Breast epithelium (tissue), 4 donors: ENCODE measurements at regions not wholly inside any gene's neighbourhood (a gene's known extent, or its start where the extent isn't known, plus 50 kb on each side); places are given as distances from the start of the nearest gene placed in this dataset.

Experiments
- DNase-seq, 2 donors: peaks; one replicate each; pipeline ENCODE4 v3.0.0-alpha.2; 2019; ENCODE audit warnings: low spot score in 2 of 2
- H3K27ac ChIP-seq, 2 donors: fragments of 200-600 bp; sonication (generic) in 1 of 2; one replicate each; pipeline ENCODE4 v1.5.1; 2016 to 2019; ENCODE audit warnings: mild to moderate bottlenecking in 1 of 2
- H3K27me3 ChIP-seq, 2 donors: fragments of 200-600 bp; sonication (generic) in 1 of 2; one replicate each; pipeline versions ENCODE4 v1.5.1 to v1.6.0; 2017 to 2019; ENCODE audit warnings: control low read depth in 1 of 2, mild to moderate bottlenecking in 1 of 2
- H3K36me3 ChIP-seq: fragments of 200-600 bp; one replicate; pipeline ENCODE4 v1.5.1; 2019
- H3K4me1 ChIP-seq, 2 donors: fragments of 200-600 bp; sonication (generic); one replicate each; pipeline ENCODE4 v1.5.1; 2016 to 2019; ENCODE audit warnings: control low read depth in 1 of 2
- H3K4me3 ChIP-seq, 3 donors: fragments of 200-600 bp; sonication (generic); 1 replicate in 2 of 3; 2 replicates in 1 of 3; pipeline ENCODE4 v1.5.1; 2016 to 2019; ENCODE audit warnings: mild to moderate bottlenecking in 3 of 3, moderate library complexity in 2 of 3
- H3K9me3 ChIP-seq, 2 donors: fragments of 200-600 bp; sonication (generic) in 1 of 2; one replicate each; pipeline ENCODE4 v1.5.1; 2016 to 2019; ENCODE audit warnings: control low read depth in 1 of 2
- CTCF ChIP-seq, 3 donors: fragments of 450-650 bp; IDR thresholded peaks; one replicate each; pipeline ENCODE4 v1.5.1; 2016 to 2017; ENCODE audit warnings: antibody characterized with exemption in 3 of 3, mild to moderate bottlenecking in 3 of 3, moderate library complexity in 3 of 3
- POLR2A ChIP-seq: fragments of 450-650 bp; IDR thresholded peaks from one replicate; pipeline ENCODE4 v1.6.1; 2016; ENCODE audit warnings: antibody characterized with exemption, mild to moderate bottlenecking, moderate library complexity
- POLR2AphosphoS5 ChIP-seq, 3 donors: sonication (generic); formaldehyde crosslinking; IDR thresholded peaks; one replicate each; pipeline ENCODE4 v1.6.1; 2017; ENCODE audit warnings: antibody characterized with exemption in 3 of 3
- intact Hi-C: fragments of 100-400 bp; cut with DNase I; formaldehyde crosslinking; loops from one replicate; pipeline ENCODE4 v1.15.1; 2023; ENCODE audit warnings: low total_unique reads

- TF ChIP-seq POLR2A (no peak), CTCF (IDR thresholded peaks at IDR 0.05) (no peak), POLR2AphosphoS5 (IDR thresholded peaks at IDR 0.05) (no peak)
These were observed 160.6 kb downstream of the MAF start for GRCh38 chr16:79439901-79440300.

GRCh38 chr16:79437764-79438751 is 162.5 kb downstream of the MAF start:
- Histone ChIP-seq H3K27ac (peak overlapping the region; percentile 66 to 78), H3K36me3 (no peaks in the 10 kb centered on the region), H3K4me1 (no peaks in the 10 kb centered on the region), H3K9me3 (no peaks in the 10 kb centered on the region), H3K27me3 (no peaks in the 10 kb centered on the region), H3K4me3 (peak overlapping the region in 2 of 3 donors; percentile 42 to 64)
- TF ChIP-seq CTCF (IDR thresholded peaks at IDR 0.05) (no peak), POLR2AphosphoS5 (IDR thresholded peaks at IDR 0.05) (no peak), POLR2A (no peak)
- intact Hi-C loops, result no loop called here
- DNase-seq, result peak in 1 of 2 donors; percentile 75

More at GRCh38 chr16:79439901-79440300, 160.6 kb downstream of the MAF start:
- intact Hi-C loops, result no loop called here
- no peaks in the 10 kb centered on the region for H3K4me1 ChIP-seq
- no peak overlapping the region for H3K4me3 ChIP-seq
- H3K9me3 ChIP-seq, result no peaks in the 10 kb centered on the region
- H3K27me3 ChIP-seq, result no peaks in the 10 kb centered on the region
- no peak overlapping the region for H3K27ac ChIP-seq
- H3K36me3 ChIP-seq, result no peaks in the 10 kb centered on the region
- DNase-seq, result no peak

GRCh38 chr16:79436885-79437284 is 163.7 kb downstream of the MAF start:
- H3K36me3 ChIP-seq, result no peaks in the 10 kb centered on the region
- intact Hi-C loops, result no loop called here
- no peak for TF ChIP-seq CTCF (IDR thresholded peaks at IDR 0.05)
- no peak for TF ChIP-seq POLR2AphosphoS5 (IDR thresholded peaks at IDR 0.05)
- no peak for TF ChIP-seq POLR2A
- DNase-seq, result no peak
- H3K27me3 ChIP-seq, result no peaks in the 10 kb centered on the region
- no peak overlapping the region for H3K4me3 ChIP-seq
- peak overlapping the region in 1 of 2 donors; percentile 78 for H3K27ac ChIP-seq
- no peaks in the 10 kb centered on the region for H3K4me1 ChIP-seq
- no peaks in the 10 kb centered on the region for H3K9me3 ChIP-seq

GRCh38 chr16:79434771-79435170 is 165.8 kb downstream of the MAF start:
- TF ChIP-seq CTCF (IDR thresholded peaks at IDR 0.05) (no peak), POLR2AphosphoS5 (IDR thresholded peaks at IDR 0.05) (no peak), POLR2A (no peak)
- Histone ChIP-seq H3K4me1 (no peaks in the 10 kb centered on the region), H3K27me3 (no peaks in the 10 kb centered on the region), H3K4me3 (no peak overlapping the region), H3K9me3 (no peaks in the 10 kb centered on the region), H3K27ac (no peak overlapping the region), H3K36me3 (no peaks in the 10 kb centered on the region)
- no peak for DNase-seq
- intact Hi-C loops, result no loop called here

- Histone ChIP-seq H3K36me3 (no peaks in the 10 kb centered on the region), H3K4me1 (no peaks in the 10 kb centered on the region), H3K27me3 (no peaks in the 10 kb centered on the region), H3K9me3 (no peaks in the 10 kb centered on the region), H3K27ac (no peak overlapping the region), H3K4me3 (no peak overlapping the region)
- intact Hi-C loops, result no loop called here
- TF ChIP-seq POLR2AphosphoS5 (IDR thresholded peaks at IDR 0.05), result no peak
- TF ChIP-seq CTCF (IDR thresholded peaks at IDR 0.05), result no peak
- no peak for TF ChIP-seq POLR2A
- no peak for DNase-seq
These were observed 166.4 kb downstream of the MAF start for GRCh38 chr16:79434092-79434491.
